IMR-90 (cell line): ENCODE measurements at regions not wholly inside any gene's neighbourhood (a gene's known extent, or its start where the extent isn't known, plus 50 kb on each side); places are given as distances from the start of the nearest gene placed in this dataset.

ENCODE experiments used
- ATAC-seq: fragments of 200-7000 bp; cut with Tn5 transposase; 2 replicates; pipeline ENCODE4 v1.9.1; 2020; ENCODE audit warnings: low read depth, mild to moderate bottlenecking, moderate library complexity
- BruUV-seq: library from RNA; stranded (reverse); fragments of 400-500 nt; replicated peaks from 2 replicates; lab custom pipeline; 2021; lab: Mats Ljungman, UMichigan
- CTCF ChIA-PET: fragments of 300-600 bp; formaldehyde crosslinking; extraction: SDS; loops from one replicate; lab custom pipeline; 2021; ENCODE audit warnings: antibody characterized with exemption; lab: Yijun Ruan, JAX
- POLR2A ChIA-PET: fragments of 300-600 bp; sonication (Branson Sonifier 250); formaldehyde crosslinking; loops from one replicate; lab custom pipeline; 2022; ENCODE audit warnings: antibody characterized with exemption; ENCODE audit not compliant: unreplicated experiment; lab: Charles Lee
- DNase-seq: peaks from one replicate; pipeline ENCODE4 v3.0.0; 2013
- H2AFZ ChIP-seq: replicated peaks from 2 replicates; pipeline ENCODE3; 2013; ENCODE audit warnings: low read length, mild to moderate bottlenecking; ENCODE audit not compliant: poor library complexity
- H2AK5ac ChIP-seq: 2 replicates; pipeline ENCODE4 v1.6.1; 2013; ENCODE audit warnings: low read depth, low read length, inconsistent platforms
- H2AK9ac ChIP-seq: replicated peaks from 2 replicates; pipeline ENCODE3; 2013; ENCODE audit warnings: mild to moderate bottlenecking, low read depth, low read length, moderate library complexity; ENCODE audit not compliant: poor library complexity
- H2BK120ac ChIP-seq: 2 replicates; pipeline ENCODE4 v1.6.1; 2013; ENCODE audit warnings: low read depth, low read length, inconsistent platforms
- H2BK15ac ChIP-seq: 3 replicates; pipeline ENCODE4 v1.6.1; 2013; ENCODE audit warnings: low read depth, low read length, inconsistent platforms
- H2BK20ac ChIP-seq: 2 replicates; pipeline ENCODE4 v1.6.1; 2013; ENCODE audit warnings: low read depth, mild to moderate bottlenecking, inconsistent platforms, low read length, moderate library complexity
- H2BK5ac ChIP-seq: 2 replicates; pipeline ENCODE4 v1.6.1; 2013; ENCODE audit warnings: mild to moderate bottlenecking, low read depth, low read length, inconsistent platforms; ENCODE audit not compliant: poor library complexity, severe bottlenecking
- H3K14ac ChIP-seq: replicated peaks from 2 replicates; pipeline ENCODE4 v1.6.1; 2013; ENCODE audit warnings: low read depth, low read length, inconsistent platforms
- H3K18ac ChIP-seq: 2 replicates; pipeline ENCODE4 v1.6.1; 2013; ENCODE audit warnings: low read depth, low read length, control low read depth
- H3K23ac ChIP-seq: 2 replicates; pipeline ENCODE4 v1.6.1; 2013; ENCODE audit warnings: low read depth, low read length, inconsistent platforms
- H3K27ac ChIP-seq: 2 replicates; pipeline ENCODE4 v1.5.1; 2013; ENCODE audit warnings: mild to moderate bottlenecking, control low read depth, low read length; ENCODE audit not compliant: insufficient read depth
- H3K27me3 ChIP-seq: 2 replicates; pipeline ENCODE4 v1.6.1; 2013; ENCODE audit warnings: low read length; ENCODE audit not compliant: control insufficient read depth, insufficient read depth
- H3K36me3 ChIP-seq: 2 replicates; pipeline ENCODE4 v1.6.1; 2013; ENCODE audit warnings: low read length, mixed read lengths; ENCODE audit not compliant: control insufficient read depth, insufficient read depth
- H3K4ac ChIP-seq: 2 replicates; pipeline ENCODE4 v1.6.1; 2013; ENCODE audit warnings: low read depth, low read length, inconsistent platforms
- H3K4me1 ChIP-seq: 2 replicates; pipeline ENCODE4 v1.6.1; 2013; ENCODE audit warnings: low read length, mixed read lengths; ENCODE audit not compliant: control insufficient read depth, insufficient read depth
- H3K4me2 ChIP-seq: 2 replicates; pipeline ENCODE4 v1.6.1; 2013; ENCODE audit warnings: low read depth, mild to moderate bottlenecking, control low read depth, low read length, moderate library complexity
- H3K4me3 ChIP-seq: 2 replicates; pipeline ENCODE4 v1.5.1; 2013; ENCODE audit warnings: low read depth, mild to moderate bottlenecking, control low read depth, low read length, moderate library complexity; ENCODE audit not compliant: insufficient read depth
- H3K56ac ChIP-seq: 2 replicates; pipeline ENCODE4 v1.6.1; 2013; ENCODE audit warnings: low read length, inconsistent platforms; ENCODE audit not compliant: insufficient read depth; ENCODE audit errors: extremely low read depth
- H3K79me1 ChIP-seq, 2 experiments: 2 replicates each; pipeline ENCODE4 v1.6.1; 2013; ENCODE audit warnings: low read length in 2 of 2, inconsistent platforms in 1 of 2, low read depth in 1 of 2
- H3K9ac ChIP-seq: 2 replicates; pipeline ENCODE4 v1.6.1; 2013; ENCODE audit warnings: low read depth, low read length, control low read depth
- H3K9me1 ChIP-seq: 2 replicates; pipeline ENCODE4 v1.6.1; 2013; ENCODE audit warnings: low read length, inconsistent platforms; ENCODE audit not compliant: insufficient read depth
- H3K9me3 ChIP-seq: 2 replicates; pipeline ENCODE4 v1.6.1; 2013; ENCODE audit warnings: low read length; ENCODE audit not compliant: control insufficient read depth, insufficient read depth
- H4K20me1 ChIP-seq: 2 replicates; pipeline ENCODE4 v1.6.1; 2013; ENCODE audit warnings: low read length, inconsistent platforms; ENCODE audit not compliant: insufficient read depth
- H4K5ac ChIP-seq: 2 replicates; pipeline ENCODE4 v1.6.1; 2013; ENCODE audit warnings: mild to moderate bottlenecking, low read depth, low read length, control low read depth
- H4K8ac ChIP-seq, 2 experiments: 2 replicates each; pipeline ENCODE4 v1.6.1; 2013; ENCODE audit warnings: low read depth in 2 of 2, low read length in 2 of 2, control low read depth in 1 of 2, inconsistent platforms in 1 of 2
- H4K91ac ChIP-seq: 2 replicates; pipeline ENCODE4 v1.6.1; 2013; ENCODE audit warnings: low read depth, low read length, inconsistent platforms; ENCODE audit not compliant: insufficient read depth
- ELK1 ChIP-seq: fragments of 150-350 bp; IDR thresholded peaks from 2 replicates; pipeline ENCODE4 v1.6.1; 2016; ENCODE audit warnings: low read depth, mild to moderate bottlenecking, low read length, moderate library complexity, borderline replicate concordance
- MAFK ChIP-seq: IDR thresholded peaks from 2 replicates; pipeline ENCODE4 v1.6.1; 2012; ENCODE audit warnings: low read depth, low read length, improper control_type of control experiment
- WGBS, 2 experiments: methylation state at CpG; one replicate each; pipeline versions ENCODE4 v1.1.5 to v1.1.7; 2013; ENCODE audit warnings: missing lambda C conversion rate in 2 of 2; ENCODE audit not compliant: insufficient read length in 1 of 2; ENCODE audit errors: extremely low coverage in 2 of 2; 5-methylcytosine and 5-hydroxymethylcytosine counted together
- dilution Hi-C: fragments of 300-500 bp; cut with HindIII; formaldehyde crosslinking; loops from one replicate; pipeline ENCODE4 v1.14.3; 2018; ENCODE audit warnings: low sequenced_read_pairs; ENCODE audit not compliant: unreplicated experiment
- in situ Hi-C: fragments of 300-500 bp; cut with MboI; formaldehyde crosslinking; loops from 3 replicates; pipeline ENCODE4 v1.14.3; 2019; ENCODE audit warnings: low sequenced_read_pairs, inconsistent platforms, mixed read lengths
- intact Hi-C: fragments of 100-400 bp; cut with micrococcal nuclease; formaldehyde crosslinking; loops from 2 replicates; pipeline ENCODE4 v1.10.0; 2022
- TF ChIP-seq, protein P1 (sequence below): conservative IDR thresholded peaks from 2 replicates; pipeline ENCODE4 v1.5.1; 2012; ENCODE audit warnings: mild to moderate bottlenecking, low read depth, low read length, improper control_type of control experiment

DNA sequence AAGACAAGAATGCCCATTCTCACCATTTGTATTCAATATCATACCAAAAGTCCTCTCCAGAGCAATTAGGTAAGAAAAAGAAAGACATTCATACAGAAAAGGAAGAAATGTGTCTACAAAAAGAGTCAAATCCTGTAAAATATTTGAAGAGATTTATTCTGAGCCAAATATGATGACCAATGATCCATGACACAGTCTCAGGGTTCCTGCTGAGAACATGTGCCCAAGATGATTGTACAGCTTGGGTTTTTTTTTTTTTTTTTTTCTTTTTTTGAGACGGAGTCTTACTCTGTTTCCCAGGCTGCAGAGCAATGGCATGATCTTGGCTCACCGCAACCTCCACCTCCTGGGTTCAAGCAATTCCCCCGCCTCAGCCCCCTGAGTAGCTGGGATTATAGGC is 296.2 kb downstream of the C12orf75 start:
- POLR2A ChIA-PET: no interaction called here
- in situ Hi-C loops: no loop called here
- no TSS peak for BruUV-seq
- H3K9me3 ChIP-seq: no peaks in the 10 kb centered on the region
- no peak overlapping the region for H4K5ac ChIP-seq
- WGBS, 2 experiments: no CpG with 5 or more reads among the region's 3 CpGs
- no peak overlapping the region for H4K8ac ChIP-seq
- ATAC-seq: no peak
- H3K27me3 ChIP-seq: peaks cover 3% of the 10 kb centered on the region
- H3K79me1 ChIP-seq: no peaks in the 10 kb centered on the region
- no peak overlapping the region for H3K18ac ChIP-seq
- H3K14ac ChIP-seq: no peak overlapping the region
- H3K4me1 ChIP-seq: no peaks in the 10 kb centered on the region
- intact Hi-C loops: no loop called here
- DNase-seq: no peak
- no peak overlapping the region for H3K4ac ChIP-seq
- H4K91ac ChIP-seq: no peak overlapping the region
- no peak overlapping the region for H3K56ac ChIP-seq
- H2BK120ac ChIP-seq: no peak overlapping the region
- dilution Hi-C loops: no loop called here
- no peaks in the 10 kb centered on the region for H3K9me1 ChIP-seq
- H2BK15ac ChIP-seq: no peak overlapping the region
- H3K4me2 ChIP-seq: no peak overlapping the region
- no peak overlapping the region for H3K27ac ChIP-seq
- TF ChIP-seq, protein P1, sequence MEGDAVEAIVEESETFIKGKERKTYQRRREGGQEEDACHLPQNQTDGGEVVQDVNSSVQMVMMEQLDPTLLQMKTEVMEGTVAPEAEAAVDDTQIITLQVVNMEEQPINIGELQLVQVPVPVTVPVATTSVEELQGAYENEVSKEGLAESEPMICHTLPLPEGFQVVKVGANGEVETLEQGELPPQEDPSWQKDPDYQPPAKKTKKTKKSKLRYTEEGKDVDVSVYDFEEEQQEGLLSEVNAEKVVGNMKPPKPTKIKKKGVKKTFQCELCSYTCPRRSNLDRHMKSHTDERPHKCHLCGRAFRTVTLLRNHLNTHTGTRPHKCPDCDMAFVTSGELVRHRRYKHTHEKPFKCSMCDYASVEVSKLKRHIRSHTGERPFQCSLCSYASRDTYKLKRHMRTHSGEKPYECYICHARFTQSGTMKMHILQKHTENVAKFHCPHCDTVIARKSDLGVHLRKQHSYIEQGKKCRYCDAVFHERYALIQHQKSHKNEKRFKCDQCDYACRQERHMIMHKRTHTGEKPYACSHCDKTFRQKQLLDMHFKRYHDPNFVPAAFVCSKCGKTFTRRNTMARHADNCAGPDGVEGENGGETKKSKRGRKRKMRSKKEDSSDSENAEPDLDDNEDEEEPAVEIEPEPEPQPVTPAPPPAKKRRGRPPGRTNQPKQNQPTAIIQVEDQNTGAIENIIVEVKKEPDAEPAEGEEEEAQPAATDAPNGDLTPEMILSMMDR: no peak
- no peak for TF ChIP-seq ELK1
- TF ChIP-seq MAFK: no peak
- CTCF ChIA-PET: no interaction called here
- no peak overlapping the region for H2AK9ac ChIP-seq
- no peak overlapping the region for H3K23ac ChIP-seq
- no peak overlapping the region for H3K9ac ChIP-seq
- no peak overlapping the region for H2AFZ ChIP-seq
- H4K20me1 ChIP-seq: no peaks in the 10 kb centered on the region
- H3K4me3 ChIP-seq: no peak overlapping the region
- no peak overlapping the region for H2BK20ac ChIP-seq
- H2AK5ac ChIP-seq: no peak overlapping the region
- H3K36me3 ChIP-seq: no peaks in the 10 kb centered on the region
- H2BK5ac ChIP-seq: no peak overlapping the region
